Right atrium auricular region (tissue), 2 donors: ENCODE measurements at regions not wholly inside any gene's neighbourhood (a gene's known extent, or its start where the extent isn't known, plus 50 kb on each side); places are given as distances from the start of the nearest gene placed in this dataset.

Experiments
- DNase-seq: peaks from one replicate; pipeline ENCODE4 v3.0.0-alpha.2; 2019; ENCODE audit warnings: low spot score
- H3K27ac ChIP-seq, 2 donors: fragments of 200-600 bp; sonication (generic); 1 replicate in 1 of 2; 2 replicates in 1 of 2; pipeline ENCODE4 v1.5.1; 2016 to 2019
- H3K27me3 ChIP-seq, 2 donors: fragments of 200-600 bp; sonication (generic); one replicate each; pipeline versions ENCODE4 v1.5.1 to v1.6.0; 2017 to 2019
- H3K36me3 ChIP-seq: fragments of 200-600 bp; sonication (generic); one replicate; pipeline ENCODE4 v1.5.1; 2016
- H3K4me1 ChIP-seq, 2 donors: fragments of 200-600 bp; sonication (generic); one replicate each; pipeline versions ENCODE4 v1.5.1 to v1.6.0; 2017 to 2019
- H3K4me3 ChIP-seq, 2 donors: fragments of 200-600 bp; sonication (generic); 1 replicate in 1 of 2; 2 replicates in 1 of 2; pipeline ENCODE4 v1.5.1; 2017 to 2019; ENCODE audit warnings: mild to moderate bottlenecking in 1 of 2, moderate library complexity in 1 of 2
- H3K9me3 ChIP-seq, 2 donors: fragments of 200-600 bp; sonication (generic); one replicate each; pipeline ENCODE4 v1.5.1; 2019
- TF ChIP-seq, protein P1 (sequence below), 2 donors: fragments of 200-600 bp; sonication (generic); IDR thresholded peaks; one replicate each; pipeline ENCODE4 v1.5.1; 2019; ENCODE audit warnings: antibody characterized with exemption in 2 of 2

DNA sequence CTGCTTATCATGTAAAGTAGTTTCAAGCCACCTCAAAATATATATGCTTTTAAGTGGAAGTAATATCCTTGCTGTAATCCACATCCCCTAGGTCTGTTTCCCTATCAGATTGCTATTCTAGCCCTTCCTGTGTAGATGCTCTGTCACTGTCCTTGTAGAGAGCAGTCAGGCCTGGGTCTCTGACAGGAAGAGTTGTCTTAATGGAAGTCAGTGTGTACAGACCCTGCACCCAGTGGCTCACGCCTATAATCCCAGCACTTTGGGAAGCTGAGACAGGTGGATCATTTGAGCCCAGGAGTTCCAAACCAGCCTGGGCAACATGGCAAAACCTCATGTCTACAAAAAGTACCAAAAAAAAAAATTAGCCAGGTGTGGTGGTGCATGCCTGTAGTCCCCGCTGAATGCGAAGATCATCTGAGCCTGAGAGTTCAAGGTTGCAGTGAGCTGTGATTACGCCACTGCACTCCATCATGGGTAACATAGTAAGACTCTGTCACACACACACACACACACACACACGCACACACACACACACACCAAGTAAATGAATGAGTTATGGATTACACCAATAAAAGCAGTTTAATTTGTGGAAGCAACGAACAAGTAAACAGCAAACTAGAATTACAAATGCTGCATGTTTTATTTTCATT, 70.2 kb upstream of the DSC1 start:
- Histone ChIP-seq H3K36me3 (no peaks in the 10 kb centered on the region), H3K27ac (peak overlapping the region; percentile 21 to 80), H3K4me1 (no peaks in the 10 kb centered on the region), H3K27me3 (no peaks in the 10 kb centered on the region), H3K9me3 (no peaks in the 10 kb centered on the region), H3K4me3 (no peak overlapping the region)
- TF ChIP-seq, protein P1, sequence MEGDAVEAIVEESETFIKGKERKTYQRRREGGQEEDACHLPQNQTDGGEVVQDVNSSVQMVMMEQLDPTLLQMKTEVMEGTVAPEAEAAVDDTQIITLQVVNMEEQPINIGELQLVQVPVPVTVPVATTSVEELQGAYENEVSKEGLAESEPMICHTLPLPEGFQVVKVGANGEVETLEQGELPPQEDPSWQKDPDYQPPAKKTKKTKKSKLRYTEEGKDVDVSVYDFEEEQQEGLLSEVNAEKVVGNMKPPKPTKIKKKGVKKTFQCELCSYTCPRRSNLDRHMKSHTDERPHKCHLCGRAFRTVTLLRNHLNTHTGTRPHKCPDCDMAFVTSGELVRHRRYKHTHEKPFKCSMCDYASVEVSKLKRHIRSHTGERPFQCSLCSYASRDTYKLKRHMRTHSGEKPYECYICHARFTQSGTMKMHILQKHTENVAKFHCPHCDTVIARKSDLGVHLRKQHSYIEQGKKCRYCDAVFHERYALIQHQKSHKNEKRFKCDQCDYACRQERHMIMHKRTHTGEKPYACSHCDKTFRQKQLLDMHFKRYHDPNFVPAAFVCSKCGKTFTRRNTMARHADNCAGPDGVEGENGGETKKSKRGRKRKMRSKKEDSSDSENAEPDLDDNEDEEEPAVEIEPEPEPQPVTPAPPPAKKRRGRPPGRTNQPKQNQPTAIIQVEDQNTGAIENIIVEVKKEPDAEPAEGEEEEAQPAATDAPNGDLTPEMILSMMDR (IDR thresholded peaks at IDR 0.05) = no peak
- no peak for DNase-seq

DNA sequence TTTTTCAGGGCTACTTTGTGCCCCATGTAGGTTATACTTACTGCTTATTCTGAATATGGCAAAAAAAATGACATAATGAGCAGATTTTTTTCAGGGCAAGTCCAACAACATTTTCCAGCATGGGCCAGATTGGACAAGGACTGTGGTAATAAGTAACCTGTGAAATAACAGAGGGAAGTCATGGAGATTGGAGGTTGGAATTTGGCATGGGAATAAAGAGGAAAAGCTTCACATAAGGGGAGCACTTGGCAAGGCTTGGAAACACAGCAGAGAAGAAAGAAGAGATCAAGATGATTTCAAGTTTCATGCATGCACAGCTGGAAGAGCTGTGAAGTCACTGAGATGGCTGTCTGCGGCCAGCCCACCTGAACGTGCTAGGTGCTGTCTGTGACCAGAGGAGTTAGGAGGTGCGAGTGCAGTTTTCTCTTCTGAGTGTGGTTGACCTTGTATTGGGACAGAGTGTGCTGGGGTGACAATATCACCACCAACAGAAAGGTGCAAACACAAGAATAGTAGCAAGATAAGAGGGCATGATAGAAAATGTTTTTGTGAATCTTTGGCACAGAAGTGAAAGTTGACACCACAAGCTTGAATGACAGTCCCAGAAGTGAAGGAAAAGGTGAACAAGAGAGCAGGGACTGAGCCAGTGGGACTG, 71.1 kb upstream of the DSC1 start:
- Histone ChIP-seq H3K27me3 (no peaks in the 10 kb centered on the region), H3K4me1 (no peaks in the 10 kb centered on the region), H3K36me3 (no peaks in the 10 kb centered on the region), H3K9me3 (no peaks in the 10 kb centered on the region), H3K4me3 (no peak overlapping the region), H3K27ac (peak overlapping the region; percentile 5 to 80)
- DNase-seq = no peak
- TF ChIP-seq, protein P1 (IDR thresholded peaks at IDR 0.05) = no peak

DNA sequence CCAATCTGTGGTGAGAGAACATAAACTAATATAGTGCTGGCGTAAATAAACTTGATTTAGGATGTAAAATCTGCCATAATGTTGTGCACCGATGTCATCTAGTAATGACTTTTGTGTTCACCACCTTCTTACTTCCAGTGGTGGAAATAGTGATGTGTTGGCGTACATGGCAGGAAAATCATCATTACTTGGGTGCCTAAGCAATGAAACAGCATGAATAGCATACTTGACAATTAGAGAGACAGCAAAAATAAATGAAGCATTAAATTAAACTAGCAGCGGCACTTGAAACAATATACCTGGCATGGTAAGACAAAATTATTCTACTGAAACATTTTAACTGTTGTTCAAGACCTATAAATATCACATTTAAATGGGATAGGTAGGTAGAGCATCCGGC, 73.2 kb upstream of the DSC1 start:
- Histone ChIP-seq H3K4me1 (no peaks in the 10 kb centered on the region), H3K36me3 (no peaks in the 10 kb centered on the region), H3K27me3 (no peaks in the 10 kb centered on the region), H3K27ac (peak overlapping the region in 1 of 2 donors; percentile 80), H3K4me3 (no peak overlapping the region), H3K9me3 (no peaks in the 10 kb centered on the region)
- TF ChIP-seq, protein P1 (IDR thresholded peaks at IDR 0.05) = no peak
- no peak for DNase-seq

DNA sequence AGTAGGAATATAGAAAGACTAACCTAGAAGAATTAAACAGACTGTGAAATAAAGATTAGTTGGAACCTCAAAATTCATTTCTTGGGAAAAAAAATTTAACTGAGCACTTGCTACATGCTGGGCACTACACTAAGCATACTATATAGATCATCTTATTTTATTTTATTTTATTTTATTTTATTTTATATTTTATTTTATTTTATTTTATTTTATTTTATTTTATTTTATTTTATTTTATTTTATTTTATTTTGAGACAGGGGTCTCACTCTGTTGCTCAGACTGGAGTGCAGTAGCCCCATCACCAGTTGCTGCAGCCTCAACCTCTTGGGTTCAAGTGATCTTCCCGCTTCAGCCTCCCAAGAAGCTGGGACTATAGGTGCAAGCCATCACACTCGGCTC, 74.5 kb upstream of the DSC1 start:
- Histone ChIP-seq H3K4me3 (no peak overlapping the region), H3K27ac (no peak overlapping the region), H3K27me3 (no peaks in the 10 kb centered on the region), H3K36me3 (no peaks in the 10 kb centered on the region), H3K4me1 (no peaks in the 10 kb centered on the region), H3K9me3 (no peaks in the 10 kb centered on the region)
- DNase-seq = no peak
- TF ChIP-seq, protein P1 (IDR thresholded peaks at IDR 0.05) = no peak

DNA sequence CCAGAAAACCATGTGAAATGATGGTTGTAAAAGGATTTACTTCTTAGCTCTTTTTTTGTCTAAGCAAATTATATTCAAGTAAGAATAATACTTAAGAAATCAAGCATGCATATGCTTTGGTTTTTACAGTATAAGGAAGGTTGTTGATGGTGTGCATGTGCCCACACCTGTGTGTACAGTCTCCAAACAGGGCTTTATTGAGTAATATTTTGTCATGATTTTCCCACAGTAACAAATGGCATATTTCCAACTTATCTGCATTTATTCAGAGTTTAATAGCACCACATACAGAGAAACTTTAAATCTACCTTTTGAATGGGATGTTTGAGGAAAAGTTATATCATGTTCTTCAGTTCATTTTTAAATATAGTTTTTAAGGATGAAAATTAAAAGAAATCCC, 76.5 kb upstream of the DSG1 start:
- TF ChIP-seq, protein P1 (IDR thresholded peaks at IDR 0.05) = no peak
- Histone ChIP-seq H3K9me3 (no peaks in the 10 kb centered on the region), H3K36me3 (no peaks in the 10 kb centered on the region), H3K27me3 (no peaks in the 10 kb centered on the region), H3K4me3 (no peak overlapping the region), H3K27ac (no peak overlapping the region), H3K4me1 (peaks cover 0 to 33% of the 10 kb centered on the region in 2 donors)
- no peak for DNase-seq
